ENCODE measurements at regions not wholly inside any gene's neighbourhood (a gene's known extent, or its start where the extent isn't known, plus 50 kb on each side); places are given as distances from the start of the nearest gene placed in this dataset.

DNA sequence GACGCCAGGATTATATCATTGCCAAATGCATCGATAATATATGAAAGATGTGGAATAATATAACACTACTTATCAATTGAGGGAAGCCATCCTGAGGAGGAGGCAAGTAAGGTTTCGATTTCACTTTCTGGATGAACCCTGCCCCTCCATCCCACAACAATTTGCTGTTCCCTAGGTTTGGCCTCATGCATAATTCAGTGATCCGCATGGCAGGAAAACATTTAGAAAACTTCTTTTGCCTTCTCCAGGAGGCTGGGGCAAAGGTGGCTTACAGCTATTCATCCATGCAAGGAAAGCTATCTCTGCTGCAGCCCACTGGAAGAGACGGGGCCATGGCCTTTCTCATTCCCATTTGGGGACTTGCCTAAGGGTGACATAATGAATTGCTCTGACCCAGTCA lies 489.4 kb upstream of the CADM1 start:
- Mint-ChIP-seq H3K27ac (peak overlapping the region; percentile 55), H3K4me1 (peaks cover 40% of the 10 kb centered on the region), H3K4me3 (no peak overlapping the region), H3K36me3 (ENCODE audit: low read depth) (peaks cover 12% of the 10 kb centered on the region), H3K9me3 (peaks cover 33% of the 10 kb centered on the region), H3K27me3 (ENCODE audit: low read depth, poor library complexity) (peaks cover 5% of the 10 kb centered on the region)
- DNase-seq, result no peak
- TF ChIP-seq, protein P1, sequence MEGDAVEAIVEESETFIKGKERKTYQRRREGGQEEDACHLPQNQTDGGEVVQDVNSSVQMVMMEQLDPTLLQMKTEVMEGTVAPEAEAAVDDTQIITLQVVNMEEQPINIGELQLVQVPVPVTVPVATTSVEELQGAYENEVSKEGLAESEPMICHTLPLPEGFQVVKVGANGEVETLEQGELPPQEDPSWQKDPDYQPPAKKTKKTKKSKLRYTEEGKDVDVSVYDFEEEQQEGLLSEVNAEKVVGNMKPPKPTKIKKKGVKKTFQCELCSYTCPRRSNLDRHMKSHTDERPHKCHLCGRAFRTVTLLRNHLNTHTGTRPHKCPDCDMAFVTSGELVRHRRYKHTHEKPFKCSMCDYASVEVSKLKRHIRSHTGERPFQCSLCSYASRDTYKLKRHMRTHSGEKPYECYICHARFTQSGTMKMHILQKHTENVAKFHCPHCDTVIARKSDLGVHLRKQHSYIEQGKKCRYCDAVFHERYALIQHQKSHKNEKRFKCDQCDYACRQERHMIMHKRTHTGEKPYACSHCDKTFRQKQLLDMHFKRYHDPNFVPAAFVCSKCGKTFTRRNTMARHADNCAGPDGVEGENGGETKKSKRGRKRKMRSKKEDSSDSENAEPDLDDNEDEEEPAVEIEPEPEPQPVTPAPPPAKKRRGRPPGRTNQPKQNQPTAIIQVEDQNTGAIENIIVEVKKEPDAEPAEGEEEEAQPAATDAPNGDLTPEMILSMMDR (IDR thresholded peaks at IDR 0.05), result no peak

DNA sequence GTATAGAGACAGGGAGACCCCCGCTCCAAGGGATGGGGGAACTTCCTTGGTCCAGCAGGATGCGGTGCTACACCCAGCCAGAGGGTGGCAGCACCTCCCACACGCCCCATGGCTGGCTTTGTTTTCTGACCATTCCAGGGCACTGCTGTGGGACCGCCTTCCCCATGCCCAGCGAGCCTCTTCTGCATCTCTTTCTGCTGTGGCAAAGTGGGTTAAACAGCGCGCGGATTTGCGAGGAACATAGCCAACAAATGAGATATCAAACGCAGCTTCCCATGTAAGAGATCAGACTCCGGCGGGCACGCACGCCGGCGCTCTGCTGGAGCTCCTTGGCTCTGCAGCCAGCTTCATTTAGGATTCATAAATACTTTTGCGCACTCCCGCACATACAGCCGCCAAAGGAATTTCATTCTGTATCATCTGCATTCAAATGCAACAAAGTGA lies 485.8 kb upstream of the CADM1 start:
- H3K36me3 Mint-ChIP-seq (ENCODE audit: low read depth), result peaks cover 7% of the 10 kb centered on the region
- TF ChIP-seq, protein P1 (IDR thresholded peaks at IDR 0.05), result peak; percentile 70
- peaks cover 60% of the 10 kb centered on the region for H3K4me1 Mint-ChIP-seq
- H3K4me3 Mint-ChIP-seq, result no peak overlapping the region
- H3K27me3 Mint-ChIP-seq (ENCODE audit: low read depth, poor library complexity), result peaks cover 7% of the 10 kb centered on the region
- H3K27ac Mint-ChIP-seq, result no peak overlapping the region
- DNase-seq, result peak; percentile 44
- H3K9me3 Mint-ChIP-seq, result peaks cover 19% of the 10 kb centered on the region

DNA sequence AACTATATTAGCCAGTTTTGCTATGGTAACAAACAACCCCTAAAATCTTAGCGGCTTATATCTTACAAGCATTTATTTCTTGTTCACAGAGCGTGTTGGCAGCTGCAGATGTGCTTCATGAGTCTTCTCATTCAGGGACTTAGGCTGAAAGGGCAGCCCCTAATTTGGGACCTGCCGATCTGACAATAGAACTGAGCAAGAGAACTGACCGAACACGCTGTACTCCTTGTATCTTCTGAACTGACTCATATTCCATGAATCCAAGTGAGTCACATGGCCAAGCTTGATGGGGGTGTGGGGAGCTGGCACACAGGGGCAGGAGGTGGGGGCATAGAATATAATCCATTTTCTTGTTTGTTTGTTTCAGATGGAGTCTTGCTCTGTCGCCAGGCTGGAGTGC lies 481.7 kb upstream of the CADM1 start:
- Mint-ChIP-seq H3K9me3 (no peaks in the 10 kb centered on the region), H3K27me3 (ENCODE audit: low read depth, poor library complexity) (peaks cover 5% of the 10 kb centered on the region), H3K27ac (no peak overlapping the region), H3K36me3 (ENCODE audit: low read depth) (no peaks in the 10 kb centered on the region), H3K4me1 (peaks cover 60% of the 10 kb centered on the region), H3K4me3 (no peak overlapping the region)
- TF ChIP-seq, protein P1 (IDR thresholded peaks at IDR 0.05), result no peak
- DNase-seq, result no peak

DNA sequence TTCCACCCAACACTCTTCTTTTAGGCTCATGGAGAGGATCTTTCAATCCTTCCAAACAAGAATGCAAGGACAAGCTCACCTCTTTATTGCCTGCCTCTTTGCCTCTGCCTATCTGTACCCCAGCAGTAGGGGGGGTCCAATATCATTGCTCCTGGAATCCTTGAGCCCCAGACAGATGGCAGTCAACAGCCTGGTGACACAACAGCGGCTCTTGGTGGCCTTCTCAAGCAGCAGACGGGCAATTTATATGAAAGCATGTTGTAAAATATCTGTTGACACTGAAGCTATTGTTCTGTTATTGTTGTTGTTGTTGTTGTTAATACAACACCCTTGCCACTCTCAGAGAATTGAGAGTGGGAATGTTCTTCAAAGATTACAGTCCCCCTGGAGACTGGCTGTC lies 480.0 kb upstream of the CADM1 start:
- TF ChIP-seq, protein P1 (IDR thresholded peaks at IDR 0.05), result no peak
- DNase-seq, result no peak
- H3K27me3 Mint-ChIP-seq (ENCODE audit: low read depth, poor library complexity), result peaks cover 2% of the 10 kb centered on the region
- peaks cover 64% of the 10 kb centered on the region for H3K4me1 Mint-ChIP-seq
- no peak overlapping the region for H3K27ac Mint-ChIP-seq
- no peaks in the 10 kb centered on the region for H3K36me3 Mint-ChIP-seq (ENCODE audit: low read depth)
- H3K9me3 Mint-ChIP-seq, result no peaks in the 10 kb centered on the region
- no peak overlapping the region for H3K4me3 Mint-ChIP-seq

DNA sequence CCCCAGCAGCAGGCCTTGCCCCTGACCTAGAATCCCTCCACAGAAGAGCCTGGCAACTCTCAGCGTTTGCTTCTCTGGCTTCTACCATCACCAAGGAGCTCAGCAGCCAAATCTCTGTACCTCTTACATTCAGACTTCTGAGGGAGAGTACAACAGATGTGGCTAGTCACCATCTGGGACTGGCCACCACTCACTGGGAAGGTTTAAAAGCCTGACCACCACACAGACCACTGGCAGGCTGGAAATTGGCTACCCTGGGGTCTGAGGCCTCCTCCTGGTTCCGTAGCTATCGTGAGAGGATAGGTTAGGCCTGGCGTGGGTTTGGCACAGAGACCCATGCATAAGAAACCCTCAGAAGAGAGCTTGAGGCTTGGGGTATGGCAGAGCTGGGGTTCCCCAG lies 478.5 kb upstream of the CADM1 start:
- Mint-ChIP-seq H3K4me1 (peaks cover 57% of the 10 kb centered on the region), H3K4me3 (no peak overlapping the region), H3K9me3 (no peaks in the 10 kb centered on the region), H3K27me3 (ENCODE audit: low read depth, poor library complexity) (peaks cover under 1% of the 10 kb centered on the region), H3K36me3 (ENCODE audit: low read depth) (no peaks in the 10 kb centered on the region), H3K27ac (peak overlapping the region; percentile 58)
- TF ChIP-seq, protein P1 (IDR thresholded peaks at IDR 0.05), result no peak
- no peak for DNase-seq

DNA sequence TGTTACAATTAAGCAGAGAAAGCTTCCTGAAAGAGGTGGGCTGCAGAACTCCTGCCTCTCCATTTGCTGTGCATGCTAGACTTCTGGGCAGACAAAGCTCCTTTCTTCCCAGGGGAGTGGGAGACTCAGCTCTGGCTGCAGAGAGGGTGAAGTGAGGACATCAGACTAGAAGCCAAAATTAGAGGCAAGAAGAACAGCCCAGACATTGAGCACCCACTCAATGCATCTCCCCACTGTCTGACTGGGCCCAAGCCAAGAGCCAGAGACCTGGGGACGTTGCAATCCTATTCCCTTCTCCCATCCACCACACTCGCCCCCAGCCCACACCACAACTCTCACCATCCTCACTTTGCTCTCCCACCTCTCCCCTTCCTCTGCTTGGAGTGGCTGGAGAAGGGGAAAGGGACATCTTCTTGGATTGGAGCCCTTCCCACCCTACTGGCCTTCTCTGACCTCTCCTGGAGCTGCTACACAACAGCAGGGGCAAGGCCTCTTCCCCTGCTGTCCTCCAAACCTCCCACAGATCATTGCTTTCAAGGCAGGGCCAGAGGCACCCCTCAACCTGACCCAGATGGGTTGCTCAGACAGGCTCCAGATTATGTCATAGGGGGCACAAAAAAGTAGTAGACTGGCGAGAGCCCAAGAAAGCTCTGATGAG lies 477.7 kb upstream of the CADM1 start:
- H3K4me3 Mint-ChIP-seq, result no peak overlapping the region

More for the DNA sequence above, 477.7 kb upstream of the CADM1 start:
- Mint-ChIP-seq H3K4me1 (peaks cover 54% of the 10 kb centered on the region), H3K36me3 (ENCODE audit: low read depth) (no peaks in the 10 kb centered on the region), H3K27me3 (ENCODE audit: low read depth, poor library complexity) (no peaks in the 10 kb centered on the region), H3K9me3 (no peaks in the 10 kb centered on the region), H3K27ac (peak overlapping the region; percentile 93)
- no peak for DNase-seq
- TF ChIP-seq, protein P1 (IDR thresholded peaks at IDR 0.05), result no peak

Measured in nephron progenitor cell (in vitro differentiated cells).